ENCODE measurements at regions not wholly inside any gene's neighbourhood (a gene's known extent, or its start where the extent isn't known, plus 50 kb on each side); places are given as distances from the start of the nearest gene placed in this dataset.

DNA sequence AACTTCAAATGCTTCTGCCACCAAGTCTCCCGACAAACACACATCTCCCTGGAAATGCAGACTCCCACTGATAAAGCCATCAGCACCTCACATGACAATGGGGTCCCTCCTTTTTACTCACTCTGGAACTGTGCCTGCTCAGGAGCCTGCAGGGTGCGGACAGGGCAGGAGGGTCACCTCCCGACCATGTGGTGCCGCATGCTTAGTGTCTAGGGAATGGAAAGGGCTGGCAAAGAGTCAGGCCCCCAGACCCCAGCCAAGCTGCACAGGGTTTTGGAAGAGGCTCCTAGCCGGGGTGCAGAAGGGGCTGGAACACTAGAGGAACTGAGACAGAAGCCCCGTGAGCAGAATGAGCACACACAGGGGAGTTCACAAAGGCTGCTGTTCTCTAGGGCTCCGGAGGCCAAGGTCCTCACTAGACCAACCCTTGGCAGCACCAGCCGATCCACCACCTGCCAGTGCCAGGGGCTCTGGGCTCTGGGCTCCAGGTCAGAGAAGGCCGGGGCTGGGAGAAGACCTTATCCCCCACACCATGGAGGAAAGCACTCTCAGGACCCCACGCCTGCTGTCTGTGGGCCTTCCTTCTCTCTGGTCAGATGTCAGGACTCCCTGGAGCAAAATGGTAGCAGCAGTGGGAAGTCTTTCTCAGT, 125.1 kb upstream of the FGF3 start:
- no peak overlapping the region for H2AFZ ChIP-seq (ENCODE audit: low read depth, low read length, severe bottlenecking)
- H3F3A ChIP-seq (ENCODE audit: insufficient read depth), result no peaks in the 10 kb centered on the region
- H3K9ac ChIP-seq (ENCODE audit: low read length), result no peak overlapping the region
- no peak for TF ChIP-seq EZH2phosphoT487 (conservative IDR thresholded peaks at IDR 0.05; ENCODE audit: low read length)
- TF ChIP-seq, protein P1, sequence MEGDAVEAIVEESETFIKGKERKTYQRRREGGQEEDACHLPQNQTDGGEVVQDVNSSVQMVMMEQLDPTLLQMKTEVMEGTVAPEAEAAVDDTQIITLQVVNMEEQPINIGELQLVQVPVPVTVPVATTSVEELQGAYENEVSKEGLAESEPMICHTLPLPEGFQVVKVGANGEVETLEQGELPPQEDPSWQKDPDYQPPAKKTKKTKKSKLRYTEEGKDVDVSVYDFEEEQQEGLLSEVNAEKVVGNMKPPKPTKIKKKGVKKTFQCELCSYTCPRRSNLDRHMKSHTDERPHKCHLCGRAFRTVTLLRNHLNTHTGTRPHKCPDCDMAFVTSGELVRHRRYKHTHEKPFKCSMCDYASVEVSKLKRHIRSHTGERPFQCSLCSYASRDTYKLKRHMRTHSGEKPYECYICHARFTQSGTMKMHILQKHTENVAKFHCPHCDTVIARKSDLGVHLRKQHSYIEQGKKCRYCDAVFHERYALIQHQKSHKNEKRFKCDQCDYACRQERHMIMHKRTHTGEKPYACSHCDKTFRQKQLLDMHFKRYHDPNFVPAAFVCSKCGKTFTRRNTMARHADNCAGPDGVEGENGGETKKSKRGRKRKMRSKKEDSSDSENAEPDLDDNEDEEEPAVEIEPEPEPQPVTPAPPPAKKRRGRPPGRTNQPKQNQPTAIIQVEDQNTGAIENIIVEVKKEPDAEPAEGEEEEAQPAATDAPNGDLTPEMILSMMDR (IDR thresholded peaks at IDR 0.05; ENCODE audit: insufficient read depth, low read length, poor library complexity, severe bottlenecking), result no peak
- no peaks in the 10 kb centered on the region for H3K9me2 ChIP-seq (replicated peaks; ENCODE audit: insufficient read depth, low read length)
- H3K9me3 ChIP-seq (ENCODE audit: insufficient read depth, low read length), result no peaks in the 10 kb centered on the region
- H3K27ac ChIP-seq (ENCODE audit: low read depth, low read length), result no peak overlapping the region
- no peaks in the 10 kb centered on the region for H4K20me1 ChIP-seq (ENCODE audit: low read depth, low read length)
- no peaks in the 10 kb centered on the region for H3K27me3 ChIP-seq (ENCODE audit: low read length)
- no peaks in the 10 kb centered on the region for H3K36me3 ChIP-seq (ENCODE audit: low read length)
- no peak overlapping the region for H3K4me3 ChIP-seq (ENCODE audit: insufficient read depth, low read length, poor library complexity, severe bottlenecking)
- H3K79me2 ChIP-seq (ENCODE audit: insufficient read depth, low read length), result no peaks in the 10 kb centered on the region
- H3K4me2 ChIP-seq (ENCODE audit: low read depth, low read length, poor library complexity, severe bottlenecking), result no peak overlapping the region

- Histone ChIP-seq H3K79me2 (ENCODE audit: insufficient read depth, low read length) (no peaks in the 10 kb centered on the region), H3K9ac (ENCODE audit: low read length) (no peak overlapping the region), H3K4me3 (ENCODE audit: insufficient read depth, low read length, poor library complexity, severe bottlenecking) (no peak overlapping the region), H3F3A (ENCODE audit: insufficient read depth) (no peaks in the 10 kb centered on the region), H3K36me3 (ENCODE audit: low read length) (no peaks in the 10 kb centered on the region), H4K20me1 (ENCODE audit: low read depth, low read length) (no peaks in the 10 kb centered on the region), H3K9me2 (replicated peaks; ENCODE audit: insufficient read depth, low read length) (no peaks in the 10 kb centered on the region), H3K27me3 (ENCODE audit: low read length) (no peaks in the 10 kb centered on the region), H3K27ac (ENCODE audit: low read depth, low read length) (no peak overlapping the region), H3K9me3 (ENCODE audit: insufficient read depth, low read length) (no peaks in the 10 kb centered on the region), H2AFZ (ENCODE audit: low read depth, low read length, severe bottlenecking) (no peak overlapping the region), H3K4me2 (ENCODE audit: low read depth, low read length, poor library complexity, severe bottlenecking) (no peak overlapping the region)
- no peak for TF ChIP-seq EZH2phosphoT487 (conservative IDR thresholded peaks at IDR 0.05; ENCODE audit: low read length)
- TF ChIP-seq, protein P1 (IDR thresholded peaks at IDR 0.05; ENCODE audit: insufficient read depth, low read length, poor library complexity, severe bottlenecking), result no peak
Measured at GRCh38 chr11:69945157-69945556, 125.9 kb upstream of the FGF3 start.

- Histone ChIP-seq H2AFZ (ENCODE audit: low read depth, low read length, severe bottlenecking) (no peak overlapping the region), H3K9ac (ENCODE audit: low read length) (no peak overlapping the region), H3K4me2 (ENCODE audit: low read depth, low read length, poor library complexity, severe bottlenecking) (no peak overlapping the region), H3F3A (ENCODE audit: insufficient read depth) (no peaks in the 10 kb centered on the region), H3K79me2 (ENCODE audit: insufficient read depth, low read length) (no peaks in the 10 kb centered on the region), H3K27ac (ENCODE audit: low read depth, low read length) (no peak overlapping the region), H4K20me1 (ENCODE audit: low read depth, low read length) (no peaks in the 10 kb centered on the region), H3K9me3 (ENCODE audit: insufficient read depth, low read length) (no peaks in the 10 kb centered on the region), H3K9me2 (replicated peaks; ENCODE audit: insufficient read depth, low read length) (no peaks in the 10 kb centered on the region), H3K36me3 (ENCODE audit: low read length) (no peaks in the 10 kb centered on the region), H3K4me3 (ENCODE audit: insufficient read depth, low read length, poor library complexity, severe bottlenecking) (no peak overlapping the region), H3K27me3 (ENCODE audit: low read length) (no peaks in the 10 kb centered on the region)
- TF ChIP-seq EZH2phosphoT487 (conservative IDR thresholded peaks at IDR 0.05; ENCODE audit: low read length), result no peak
- TF ChIP-seq, protein P1 (IDR thresholded peaks at IDR 0.05; ENCODE audit: insufficient read depth, low read length, poor library complexity, severe bottlenecking), result no peak
Measured at GRCh38 chr11:69947059-69947792, 128.0 kb upstream of the FGF3 start.
